PC-9 (cell line): ENCODE measurements at regions not wholly inside any gene's neighbourhood (a gene's known extent, or its start where the extent isn't known, plus 50 kb on each side); places are given as distances from the start of the nearest gene placed in this dataset.

Source experiments
- BruUV-seq: library from RNA; stranded (reverse); fragments of 400-500 nt; replicated peaks from 2 replicates; lab custom pipeline; 2021; lab: Mats Ljungman, UMichigan
- CTCF ChIA-PET: fragments of 300-600 bp; sonication (Branson Sonifier 250); formaldehyde crosslinking; loops from one replicate; lab custom pipeline; 2022; ENCODE audit warnings: antibody characterized with exemption; lab: Charles Lee
- POLR2A ChIA-PET: fragments of 300-600 bp; sonication (Branson Sonifier 250); formaldehyde crosslinking; loops from one replicate; lab custom pipeline; 2022; ENCODE audit warnings: antibody characterized with exemption; ENCODE audit not compliant: unreplicated experiment; lab: Charles Lee
- DNase-seq, 2 experiments: peaks; one replicate each; pipeline versions ENCODE4 v3.0.0 to v3.0.0-alpha.2; 2015 to 2022; ENCODE audit warnings: mixed read lengths in 1 of 2
- H2AFZ ChIP-seq: fragments of 200-600 bp; sonication (generic); 2 replicates; pipeline ENCODE4 v1.8.1; 2017; ENCODE audit warnings: antibody characterized with exemption
- H3F3A ChIP-seq: fragments of 200-600 bp; sonication (generic); 2 replicates; pipeline ENCODE4 v1.8.1; 2017; ENCODE audit warnings: antibody characterized with exemption, mild to moderate bottlenecking, low read depth; ENCODE audit not compliant: insufficient read depth
- H3K27ac ChIP-seq: fragments of 200-600 bp; sonication (generic); 2 replicates; pipeline ENCODE4 v1.6.1; 2016; ENCODE audit warnings: mixed run types
- H3K27me3 ChIP-seq: fragments of 200-600 bp; sonication (generic); 2 replicates; pipeline ENCODE4 v1.6.1; 2016; ENCODE audit warnings: low read depth, mixed run types; ENCODE audit not compliant: insufficient read depth
- H3K36me3 ChIP-seq: fragments of 200-600 bp; sonication (generic); 2 replicates; pipeline ENCODE4 v1.6.1; 2016; ENCODE audit warnings: low read depth, mixed run types
- H3K4me1 ChIP-seq: fragments of 200-600 bp; sonication (generic); replicated peaks from 2 replicates; pipeline ENCODE4 v1.6.1; 2016; ENCODE audit warnings: mixed run types; ENCODE audit not compliant: insufficient read depth
- H3K4me2 ChIP-seq: fragments of 200-600 bp; sonication (generic); 2 replicates; pipeline ENCODE4 v1.6.1; 2017; ENCODE audit warnings: mixed run types
- H3K4me3 ChIP-seq: fragments of 200-600 bp; sonication (generic); 2 replicates; pipeline ENCODE4 v1.6.1; 2016; ENCODE audit warnings: mixed run types
- H3K79me2 ChIP-seq: fragments of 200-600 bp; sonication (generic); 2 replicates; pipeline ENCODE4 v1.6.1; 2017; ENCODE audit warnings: low read depth, mixed run types
- H3K9me2 ChIP-seq: fragments of 200-600 bp; sonication (generic); 2 replicates; pipeline ENCODE4 v1.8.1; 2017; ENCODE audit warnings: mild to moderate bottlenecking; ENCODE audit not compliant: insufficient read depth
- H3K9me3 ChIP-seq: fragments of 200-600 bp; sonication (generic); 2 replicates; pipeline ENCODE4 v1.8.1; 2016; ENCODE audit warnings: low read depth; ENCODE audit not compliant: insufficient read depth
- H4K20me1 ChIP-seq: fragments of 200-600 bp; sonication (generic); 2 replicates; pipeline ENCODE4 v1.8.1; 2017; ENCODE audit not compliant: insufficient read depth
- CTCF ChIP-seq: fragments of 200-600 bp; sonication (generic); conservative IDR thresholded peaks from 2 replicates; pipeline ENCODE4 v1.6.1; 2017; ENCODE audit warnings: mixed run types, antibody characterized with exemption, mild to moderate bottlenecking, moderate library complexity
- EZH2 ChIP-seq: fragments of 200-600 bp; sonication (generic); IDR thresholded peaks from 2 replicates; pipeline ENCODE4 v1.8.0; 2017; ENCODE audit warnings: antibody characterized with exemption, low read depth
- intact Hi-C: fragments of 100-400 bp; cut with micrococcal nuclease; formaldehyde crosslinking; loops from one replicate; pipeline ENCODE4 v1.10.0; 2022; ENCODE audit not compliant: unreplicated experiment

- Histone ChIP-seq H4K20me1 (no peaks in the 10 kb centered on the region), H3K4me3 (no peak overlapping the region), H3K36me3 (no peaks in the 10 kb centered on the region), H3K27ac (no peak overlapping the region), H3K79me2 (no peaks in the 10 kb centered on the region), H3K4me1 (no peaks in the 10 kb centered on the region), H3K9me2 (no peaks in the 10 kb centered on the region), H3K9me3 (no peaks in the 10 kb centered on the region), H3K27me3 (peaks cover 36% of the 10 kb centered on the region; the same call in 1 of the 2 replicates), H2AFZ (no peak overlapping the region), H3K4me2 (no peak overlapping the region), H3F3A (0 out of 2 replicates have a peak, but pooled peaks cover 10% of the 10 kb centered on the region)
- CTCF ChIA-PET = no interaction called here
- DNase-seq = no peak
- TF ChIP-seq CTCF = no peak
- TF ChIP-seq EZH2 = no peak
- intact Hi-C loops = no loop called here
- POLR2A ChIA-PET = no interaction called here
- no TSS peak for BruUV-seq
Observed at GRCh38 chr1:245045087-245045881, 109.5 kb upstream of the KIF26B start.

GRCh38 chr1:245043611-245043940 is 111.2 kb upstream of the KIF26B start:
- Histone ChIP-seq H3K27me3 (0 out of 2 replicates have a peak, but pooled peaks cover 19% of the 10 kb centered on the region), H4K20me1 (no peaks in the 10 kb centered on the region), H2AFZ (no peak overlapping the region), H3K4me3 (no peak overlapping the region), H3K4me2 (no peak overlapping the region), H3K36me3 (no peaks in the 10 kb centered on the region), H3K27ac (no peak overlapping the region), H3K4me1 (no peaks in the 10 kb centered on the region), H3K9me2 (no peaks in the 10 kb centered on the region), H3F3A (0 out of 2 replicates have a peak, but pooled peaks cover 10% of the 10 kb centered on the region), H3K79me2 (no peaks in the 10 kb centered on the region), H3K9me3 (0 out of 2 replicates have a peak, but pooled peaks cover under 1% of the 10 kb centered on the region)
- intact Hi-C loops = loop anchor here (2.0 kb wide), 2 partner anchors 209 to 441 kb away; partner anchors contain the start of gene COX20
- no peak for TF ChIP-seq CTCF
- TF ChIP-seq EZH2 = no peak
- no peak for DNase-seq
- POLR2A ChIA-PET = no interaction called here
- CTCF ChIA-PET = interaction anchor here (0.7 to 2.0 kb wide), 2 partner anchors 142 to 242 kb away, joined by 3 to 9 read pairs; no protein-coding TSS in a partner anchor
- no TSS peak for BruUV-seq

- H3K79me2 ChIP-seq = no peaks in the 10 kb centered on the region
- no peak for DNase-seq
- 0 out of 2 replicates have a peak, but pooled peaks cover 10% of the 10 kb centered on the region for H3F3A ChIP-seq
- ChIA-PET CTCF (interaction anchor here (0.6 kb wide), 1 partner anchor 239 kb away, joined by 3 read pairs; no protein-coding TSS in a partner anchor), POLR2A (no interaction called here)
- no peak overlapping the region for H3K4me3 ChIP-seq
- H3K9me2 ChIP-seq = no peaks in the 10 kb centered on the region
- H3K9me3 ChIP-seq = 0 out of 2 replicates have a peak, but pooled peaks cover 3% of the 10 kb centered on the region
- no peak overlapping the region for H3K4me2 ChIP-seq
- H3K36me3 ChIP-seq = no peaks in the 10 kb centered on the region
- intact Hi-C loops = loop anchor here (2.0 kb wide), 1 partner anchor 456 kb away; no protein-coding TSS in a partner anchor
- TF ChIP-seq CTCF (no peak), EZH2 (no peak)
- no peak overlapping the region for H3K27ac ChIP-seq
- H3K4me1 ChIP-seq = no peaks in the 10 kb centered on the region
- no peaks in the 10 kb centered on the region for H4K20me1 ChIP-seq
- no TSS peak for BruUV-seq
- H2AFZ ChIP-seq = no peak overlapping the region
- 0 out of 2 replicates have a peak, but pooled peaks cover 9% of the 10 kb centered on the region for H3K27me3 ChIP-seq
Observed at GRCh38 chr1:245041058-245041698, 113.6 kb upstream of the KIF26B start.
